HT-29 (cell line): ENCODE measurements at regions not wholly inside any gene's neighbourhood (a gene's known extent, or its start where the extent isn't known, plus 50 kb on each side); places are given as distances from the start of the nearest gene placed in this dataset.
"Not testable (repeated sequence)": the region's sequence is repeated elsewhere in the genome, so short reads cannot be mapped to it uniquely, and the experiment has no call there.

Source experiments
- DNase-seq: peaks from one replicate; pipeline ENCODE4 v3.0.0-alpha.2; 2015; ENCODE audit warnings: low spot score

- DNase-seq: no peak
Observed at GRCh38 chr5:96173366-96173765, 211.7 kb upstream of the ELL2 start.

GRCh38 chr5:96172436-96172835 lies 210.8 kb upstream of the ELL2 start:
- no peak for DNase-seq

GRCh38 chr5:96171973-96172372 lies 210.3 kb upstream of the ELL2 start:
- not testable (repeated sequence) for DNase-seq

GRCh38 chr5:96170481-96171125 lies 209.0 kb upstream of the ELL2 start:
- DNase-seq: not testable (repeated sequence)

- not testable (repeated sequence) for DNase-seq
Observed at GRCh38 chr5:96168833-96169232, 207.2 kb upstream of the ELL2 start.

GRCh38 chr5:96159043-96159442 lies 197.4 kb upstream of the ELL2 start:
- DNase-seq: no peak

- DNase-seq: peak; percentile 47
Observed at GRCh38 chr5:96157841-96158291, 196.2 kb upstream of the ELL2 start.

GRCh38 chr5:96157077-96157780 lies 195.6 kb upstream of the ELL2 start:
- peak; percentile 55 for DNase-seq

GRCh38 chr5:96155147-96155546 lies 193.5 kb upstream of the ELL2 start:
- DNase-seq: no peak

GRCh38 chr5:96151891-96152290 lies 190.2 kb upstream of the ELL2 start:
- DNase-seq: no peak

GRCh38 chr5:96150007-96150406 lies 188.4 kb upstream of the ELL2 start:
- no peak for DNase-seq

- no peak for DNase-seq
Observed at GRCh38 chr5:96149546-96149945, 187.9 kb upstream of the ELL2 start.

GRCh38 chr5:96149021-96149420 lies 187.4 kb upstream of the ELL2 start:
- no peak for DNase-seq

- DNase-seq: no peak
Observed at GRCh38 chr5:96148376-96148775, 186.7 kb upstream of the ELL2 start.

GRCh38 chr5:96147866-96148265 lies 186.2 kb upstream of the ELL2 start:
- DNase-seq: no peak

GRCh38 chr5:96146675-96147074 lies 185.0 kb upstream of the ELL2 start:
- peak; percentile 33 for DNase-seq

- peak; percentile 52 for DNase-seq
Observed at GRCh38 chr5:96144289-96144688, 182.6 kb upstream of the ELL2 start.

GRCh38 chr5:96143450-96143849 lies 181.8 kb upstream of the ELL2 start:
- no peak for DNase-seq

- peak; percentile 14 for DNase-seq
Observed at GRCh38 chr5:96142786-96143434, 181.3 kb upstream of the ELL2 start.

- DNase-seq: peak; percentile 7
Observed at GRCh38 chr5:96142184-96142781, 180.6 kb upstream of the ELL2 start.

- DNase-seq: peak; percentile 74
Observed at GRCh38 chr5:96141749-96142148, 180.1 kb upstream of the ELL2 start.

- no peak for DNase-seq
Observed at GRCh38 chr5:96140496-96140895, 178.8 kb upstream of the ELL2 start.
